ENCODE measurements at regions not wholly inside any gene's neighbourhood (a gene's known extent, or its start where the extent isn't known, plus 50 kb on each side); places are given as distances from the start of the nearest gene placed in this dataset.

DNA sequence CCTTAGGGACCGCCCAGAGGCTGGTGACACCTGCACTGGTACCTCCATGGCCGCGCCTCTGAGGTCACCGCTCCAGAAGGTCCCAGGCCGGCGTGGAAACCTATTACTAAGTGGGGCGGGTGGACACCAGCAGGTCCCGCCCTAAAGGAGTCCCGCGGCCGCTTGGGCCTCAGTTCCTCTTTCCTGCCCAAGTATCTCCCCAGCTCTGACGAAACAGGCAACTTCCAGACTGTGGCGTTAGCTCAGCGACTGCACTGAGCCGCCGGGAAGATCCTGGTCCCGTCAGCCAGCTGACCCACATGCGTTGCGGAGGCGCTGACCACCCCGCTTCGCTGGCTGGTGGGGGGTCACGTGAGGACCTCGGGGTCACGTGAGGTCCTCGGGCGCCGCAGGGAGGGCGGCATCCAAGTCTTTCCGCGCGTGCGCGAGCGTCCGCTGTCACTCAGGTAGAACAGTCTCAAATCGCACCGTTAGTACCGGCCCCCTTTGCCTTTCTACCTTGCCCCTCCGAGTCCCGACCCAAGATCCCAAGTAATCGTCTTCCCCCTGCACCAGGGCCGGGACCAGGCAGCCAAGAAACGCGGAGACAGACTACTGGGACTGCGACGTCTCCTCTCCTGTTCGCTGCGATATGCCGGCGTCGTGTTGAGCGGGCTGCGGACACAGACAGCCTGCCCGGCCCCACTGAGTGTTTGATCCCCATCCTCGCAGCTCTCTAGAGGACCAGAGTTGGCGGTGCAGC, 53.7 kb upstream of the KDM4C start (continued):
- TF ChIP-seq, protein P1, sequence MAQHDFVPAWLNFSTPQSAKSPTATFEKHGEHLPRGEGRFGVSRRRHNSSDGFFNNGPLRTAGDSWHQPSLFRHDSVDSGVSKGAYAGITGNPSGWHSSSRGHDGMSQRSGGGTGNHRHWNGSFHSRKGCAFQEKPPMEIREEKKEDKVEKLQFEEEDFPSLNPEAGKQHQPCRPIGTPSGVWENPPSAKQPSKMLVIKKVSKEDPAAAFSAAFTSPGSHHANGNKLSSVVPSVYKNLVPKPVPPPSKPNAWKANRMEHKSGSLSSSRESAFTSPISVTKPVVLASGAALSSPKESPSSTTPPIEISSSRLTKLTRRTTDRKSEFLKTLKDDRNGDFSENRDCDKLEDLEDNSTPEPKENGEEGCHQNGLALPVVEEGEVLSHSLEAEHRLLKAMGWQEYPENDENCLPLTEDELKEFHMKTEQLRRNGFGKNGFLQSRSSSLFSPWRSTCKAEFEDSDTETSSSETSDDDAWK (CRISPR knock-in tag; IDR thresholded peaks at IDR 0.05): no peak
- peak; percentile 43; the same call in 1 of the 2 replicates for TF ChIP-seq ZNF274 (CRISPR knock-in tag; IDR thresholded peaks at IDR 0.05)
- no peak for TF ChIP-seq BRD4 (CRISPR knock-in tag; IDR thresholded peaks at IDR 0.05)
- TF ChIP-seq ZNF850 (CRISPR knock-in tag; conservative IDR thresholded peaks at IDR 0.05): no peak
- TF ChIP-seq, protein P2, sequence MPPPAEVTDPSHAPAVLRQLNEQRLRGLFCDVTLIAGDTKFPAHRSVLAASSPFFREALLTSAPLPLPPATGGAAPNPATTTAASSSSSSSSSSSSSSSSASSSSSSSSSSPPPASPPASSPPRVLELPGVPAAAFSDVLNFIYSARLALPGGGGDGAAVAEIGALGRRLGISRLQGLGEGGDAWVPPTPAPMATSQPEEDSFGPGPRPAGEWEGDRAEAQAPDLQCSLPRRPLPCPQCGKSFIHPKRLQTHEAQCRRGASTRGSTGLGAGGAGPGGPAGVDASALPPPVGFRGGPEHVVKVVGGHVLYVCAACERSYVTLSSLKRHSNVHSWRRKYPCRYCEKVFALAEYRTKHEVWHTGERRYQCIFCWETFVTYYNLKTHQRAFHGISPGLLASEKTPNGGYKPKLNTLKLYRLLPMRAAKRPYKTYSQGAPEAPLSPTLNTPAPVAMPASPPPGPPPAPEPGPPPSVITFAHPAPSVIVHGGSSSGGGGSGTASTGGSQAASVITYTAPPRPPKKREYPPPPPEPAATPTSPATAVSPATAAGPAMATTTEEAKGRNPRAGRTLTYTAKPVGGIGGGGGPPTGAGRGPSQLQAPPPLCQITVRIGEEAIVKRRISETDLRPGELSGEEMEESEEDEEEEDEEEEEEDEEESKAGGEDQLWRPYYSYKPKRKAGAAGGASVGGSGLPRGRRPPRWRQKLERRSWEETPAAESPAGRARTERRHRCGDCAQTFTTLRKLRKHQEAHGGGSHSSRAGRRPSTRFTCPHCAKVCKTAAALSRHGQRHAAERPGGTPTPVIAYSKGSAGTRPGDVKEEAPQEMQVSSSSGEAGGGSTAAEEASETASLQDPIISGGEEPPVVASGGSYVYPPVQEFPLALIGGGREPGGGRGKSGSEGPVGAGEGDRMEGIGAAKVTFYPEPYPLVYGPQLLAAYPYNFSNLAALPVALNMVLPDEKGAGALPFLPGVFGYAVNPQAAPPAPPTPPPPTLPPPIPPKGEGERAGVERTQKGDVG (CRISPR knock-in tag; IDR thresholded peaks at IDR 0.05; ENCODE audit: borderline replicate concordance): no peak
- peak; percentile 82 for TF ChIP-seq ZNF724P (CRISPR knock-in tag; IDR thresholded peaks at IDR 0.05; ENCODE audit: borderline replicate concordance)
- 0 out of 2 replicates have a peak, but pooled peaks have one; percentile 11 for TF ChIP-seq RARA (CRISPR knock-in tag; IDR thresholded peaks at IDR 0.05)
- no peak for TF ChIP-seq TCF7 (IDR thresholded peaks at IDR 0.05; ENCODE audit: low read depth)
- no peak for TF ChIP-seq SOX6 (IDR thresholded peaks at IDR 0.05)
- no peak; the same call in 1 of the 2 replicates for TF ChIP-seq SOX6 (CRISPR knock-in tag; IDR thresholded peaks at IDR 0.05)
- TF ChIP-seq MED1 (CRISPR knock-in tag; IDR thresholded peaks at IDR 0.05): peak; percentile 43
- TF ChIP-seq, protein P3, sequence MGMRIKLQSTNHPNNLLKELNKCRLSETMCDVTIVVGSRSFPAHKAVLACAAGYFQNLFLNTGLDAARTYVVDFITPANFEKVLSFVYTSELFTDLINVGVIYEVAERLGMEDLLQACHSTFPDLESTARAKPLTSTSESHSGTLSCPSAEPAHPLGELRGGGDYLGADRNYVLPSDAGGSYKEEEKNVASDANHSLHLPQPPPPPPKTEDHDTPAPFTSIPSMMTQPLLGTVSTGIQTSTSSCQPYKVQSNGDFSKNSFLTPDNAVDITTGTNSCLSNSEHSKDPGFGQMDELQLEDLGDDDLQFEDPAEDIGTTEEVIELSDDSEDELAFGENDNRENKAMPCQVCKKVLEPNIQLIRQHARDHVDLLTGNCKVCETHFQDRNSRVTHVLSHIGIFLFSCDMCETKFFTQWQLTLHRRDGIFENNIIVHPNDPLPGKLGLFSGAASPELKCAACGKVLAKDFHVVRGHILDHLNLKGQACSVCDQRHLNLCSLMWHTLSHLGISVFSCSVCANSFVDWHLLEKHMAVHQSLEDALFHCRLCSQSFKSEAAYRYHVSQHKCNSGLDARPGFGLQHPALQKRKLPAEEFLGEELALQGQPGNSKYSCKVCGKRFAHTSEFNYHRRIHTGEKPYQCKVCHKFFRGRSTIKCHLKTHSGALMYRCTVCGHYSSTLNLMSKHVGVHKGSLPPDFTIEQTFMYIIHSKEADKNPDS (CRISPR knock-in tag; IDR thresholded peaks at IDR 0.05): no peak
- TF ChIP-seq, protein P4, sequence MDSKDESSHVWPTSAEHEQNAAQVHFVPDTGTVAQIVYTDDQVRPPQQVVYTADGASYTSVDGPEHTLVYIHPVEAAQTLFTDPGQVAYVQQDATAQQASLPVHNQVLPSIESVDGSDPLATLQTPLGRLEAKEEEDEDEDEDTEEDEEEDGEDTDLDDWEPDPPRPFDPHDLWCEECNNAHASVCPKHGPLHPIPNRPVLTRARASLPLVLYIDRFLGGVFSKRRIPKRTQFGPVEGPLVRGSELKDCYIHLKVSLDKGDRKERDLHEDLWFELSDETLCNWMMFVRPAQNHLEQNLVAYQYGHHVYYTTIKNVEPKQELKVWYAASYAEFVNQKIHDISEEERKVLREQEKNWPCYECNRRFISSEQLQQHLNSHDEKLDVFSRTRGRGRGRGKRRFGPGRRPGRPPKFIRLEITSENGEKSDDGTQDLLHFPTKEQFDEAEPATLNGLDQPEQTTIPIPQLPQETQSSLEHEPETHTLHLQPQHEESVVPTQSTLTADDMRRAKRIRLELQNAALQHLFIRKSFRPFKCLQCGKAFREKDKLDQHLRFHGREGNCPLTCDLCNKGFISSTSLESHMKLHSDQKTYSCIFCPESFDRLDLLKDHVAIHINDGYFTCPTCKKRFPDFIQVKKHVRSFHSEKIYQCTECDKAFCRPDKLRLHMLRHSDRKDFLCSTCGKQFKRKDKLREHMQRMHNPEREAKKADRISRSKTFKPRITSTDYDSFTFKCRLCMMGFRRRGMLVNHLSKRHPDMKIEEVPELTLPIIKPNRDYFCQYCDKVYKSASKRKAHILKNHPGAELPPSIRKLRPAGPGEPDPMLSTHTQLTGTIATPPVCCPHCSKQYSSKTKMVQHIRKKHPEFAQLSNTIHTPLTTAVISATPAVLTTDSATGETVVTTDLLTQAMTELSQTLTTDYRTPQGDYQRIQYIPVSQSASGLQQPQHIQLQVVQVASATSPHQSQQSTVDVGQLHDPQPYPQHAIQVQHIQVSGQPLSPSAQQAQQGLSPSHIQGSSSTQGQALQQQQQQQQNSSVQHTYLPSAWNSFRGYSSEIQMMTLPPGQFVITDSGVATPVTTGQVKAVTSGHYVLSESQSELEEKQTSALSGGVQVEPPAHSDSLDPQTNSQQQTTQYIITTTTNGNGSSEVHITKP (CRISPR knock-in tag; IDR thresholded peaks at IDR 0.05; ENCODE audit: low read depth): no peak
- TF ChIP-seq, protein P5, sequence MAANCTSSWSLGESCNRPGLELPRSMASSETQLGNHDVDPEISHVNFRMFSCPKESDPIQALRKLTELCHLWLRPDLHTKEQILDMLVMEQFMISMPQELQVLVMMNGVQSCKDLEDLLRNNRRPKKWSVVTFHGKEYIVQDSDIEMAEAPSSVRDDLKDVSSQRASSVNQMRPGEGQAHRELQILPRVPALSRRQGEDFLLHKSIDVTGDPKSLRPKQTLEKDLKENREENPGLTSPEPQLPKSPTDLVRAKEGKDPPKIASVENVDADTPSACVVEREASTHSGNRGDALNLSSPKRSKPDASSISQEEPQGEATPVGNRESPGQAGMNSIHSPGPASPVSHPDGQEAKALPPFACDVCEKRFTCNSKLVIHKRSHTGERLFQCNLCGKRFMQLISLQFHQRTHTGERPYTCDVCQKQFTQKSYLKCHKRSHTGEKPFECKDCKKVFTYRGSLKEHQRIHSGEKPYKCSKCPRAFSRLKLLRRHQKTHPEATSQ (CRISPR knock-in tag; IDR thresholded peaks at IDR 0.05; ENCODE audit: borderline replicate concordance): no peak
- TF ChIP-seq ZNF772 (CRISPR knock-in tag; IDR thresholded peaks at IDR 0.05): no peak
- no peak for TF ChIP-seq ZNF468 (CRISPR knock-in tag; IDR thresholded peaks at IDR 0.05)
- no peak for TF ChIP-seq SRSF4 (IDR thresholded peaks at IDR 0.05; ENCODE audit: low read depth, low read length, poor library complexity, severe bottlenecking)
- TF ChIP-seq POLR2AphosphoS2 (IDR thresholded peaks at IDR 0.05; ENCODE audit: low read depth, low read length): no peak
